Fibroblast of villous mesenchyme (primary cell): ENCODE measurements at regions not wholly inside any gene's neighbourhood (a gene's known extent, or its start where the extent isn't known, plus 50 kb on each side); places are given as distances from the start of the nearest gene placed in this dataset.

Experiments
- DNase-seq: peaks from one replicate; pipeline ENCODE4 v3.0.0-alpha.2; 2010; ENCODE audit warnings: low read depth
- H3K4me3 ChIP-seq: 2 replicates; pipeline ENCODE4 v1.5.1; 2011; ENCODE audit warnings: low read depth, mild to moderate bottlenecking, low read length
- TF ChIP-seq, protein P1 (sequence below): IDR thresholded peaks from 2 replicates; pipeline ENCODE4 v1.5.1; 2012; ENCODE audit warnings: low read depth, mild to moderate bottlenecking, low read length; ENCODE audit not compliant: insufficient read depth

DNA sequence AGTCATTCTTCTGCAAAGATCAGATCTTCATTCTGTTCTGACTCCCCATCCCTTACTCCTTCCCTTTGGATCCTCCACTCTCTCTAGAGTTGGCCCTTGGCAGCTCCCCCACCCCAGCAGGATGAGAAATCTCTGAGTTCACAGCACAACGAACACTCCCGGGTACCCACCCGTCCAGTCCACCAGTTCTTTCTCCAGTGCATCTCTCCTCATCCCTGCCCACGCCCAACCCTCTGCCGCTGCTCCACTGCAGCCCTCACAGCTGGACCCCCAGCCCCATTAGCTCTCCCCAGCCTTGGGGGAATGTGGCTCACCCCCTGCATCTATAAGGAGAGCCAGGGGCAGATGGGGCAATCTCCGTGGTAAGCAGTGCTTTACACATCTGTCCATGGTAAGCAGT lies 125.7 kb downstream of the MATN1 start:
- H3K4me3 ChIP-seq = no peak overlapping the region
- TF ChIP-seq, protein P1, sequence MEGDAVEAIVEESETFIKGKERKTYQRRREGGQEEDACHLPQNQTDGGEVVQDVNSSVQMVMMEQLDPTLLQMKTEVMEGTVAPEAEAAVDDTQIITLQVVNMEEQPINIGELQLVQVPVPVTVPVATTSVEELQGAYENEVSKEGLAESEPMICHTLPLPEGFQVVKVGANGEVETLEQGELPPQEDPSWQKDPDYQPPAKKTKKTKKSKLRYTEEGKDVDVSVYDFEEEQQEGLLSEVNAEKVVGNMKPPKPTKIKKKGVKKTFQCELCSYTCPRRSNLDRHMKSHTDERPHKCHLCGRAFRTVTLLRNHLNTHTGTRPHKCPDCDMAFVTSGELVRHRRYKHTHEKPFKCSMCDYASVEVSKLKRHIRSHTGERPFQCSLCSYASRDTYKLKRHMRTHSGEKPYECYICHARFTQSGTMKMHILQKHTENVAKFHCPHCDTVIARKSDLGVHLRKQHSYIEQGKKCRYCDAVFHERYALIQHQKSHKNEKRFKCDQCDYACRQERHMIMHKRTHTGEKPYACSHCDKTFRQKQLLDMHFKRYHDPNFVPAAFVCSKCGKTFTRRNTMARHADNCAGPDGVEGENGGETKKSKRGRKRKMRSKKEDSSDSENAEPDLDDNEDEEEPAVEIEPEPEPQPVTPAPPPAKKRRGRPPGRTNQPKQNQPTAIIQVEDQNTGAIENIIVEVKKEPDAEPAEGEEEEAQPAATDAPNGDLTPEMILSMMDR = no peak

DNA sequence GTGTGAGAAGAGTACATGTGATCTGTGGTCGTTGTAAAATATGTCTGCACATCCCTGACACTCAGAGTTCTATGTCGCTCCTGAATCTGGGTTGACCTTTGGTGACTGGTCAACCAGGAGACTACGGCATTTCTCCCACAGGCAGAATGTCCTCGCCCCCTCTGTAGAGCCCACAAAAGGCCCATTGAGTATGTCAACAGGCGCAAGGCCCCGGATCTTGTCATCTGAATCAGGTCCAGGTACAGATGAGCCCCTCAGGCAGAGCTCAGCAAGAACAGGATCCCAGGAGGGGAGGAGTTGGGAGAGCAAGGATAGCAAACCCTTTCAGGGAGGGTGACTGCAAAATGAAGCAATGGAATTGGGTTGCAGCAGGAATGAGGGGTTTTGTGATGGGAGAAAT lies 126.5 kb downstream of the MATN1 start:
- TF ChIP-seq, protein P1 = no peak
- H3K4me3 ChIP-seq = no peak overlapping the region
- DNase-seq = no peak

More for the DNA sequence above, 125.7 kb downstream of the MATN1 start:
- no peak for DNase-seq

DNA sequence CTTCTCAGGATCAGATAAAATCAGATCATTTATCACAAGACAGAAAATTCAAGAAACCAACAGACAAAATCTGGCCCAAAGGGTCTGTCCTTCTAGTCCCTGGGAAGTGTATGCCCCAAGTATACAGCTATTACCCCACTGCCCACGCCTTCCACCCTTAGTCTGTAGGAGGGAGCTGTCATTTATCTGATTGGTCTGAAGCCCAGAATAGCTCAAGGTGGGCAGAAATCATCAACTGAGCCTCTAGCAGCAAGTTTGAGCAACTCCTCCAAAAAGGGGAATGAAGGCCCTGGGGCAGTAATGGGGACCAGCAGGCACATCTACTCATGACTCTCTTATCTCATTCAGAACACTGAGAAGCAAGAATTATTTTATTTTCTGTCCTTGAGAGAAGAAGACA lies 126.9 kb downstream of the MATN1 start:
- TF ChIP-seq, protein P1 = no peak
- H3K4me3 ChIP-seq = no peak overlapping the region
- no peak for DNase-seq

DNA sequence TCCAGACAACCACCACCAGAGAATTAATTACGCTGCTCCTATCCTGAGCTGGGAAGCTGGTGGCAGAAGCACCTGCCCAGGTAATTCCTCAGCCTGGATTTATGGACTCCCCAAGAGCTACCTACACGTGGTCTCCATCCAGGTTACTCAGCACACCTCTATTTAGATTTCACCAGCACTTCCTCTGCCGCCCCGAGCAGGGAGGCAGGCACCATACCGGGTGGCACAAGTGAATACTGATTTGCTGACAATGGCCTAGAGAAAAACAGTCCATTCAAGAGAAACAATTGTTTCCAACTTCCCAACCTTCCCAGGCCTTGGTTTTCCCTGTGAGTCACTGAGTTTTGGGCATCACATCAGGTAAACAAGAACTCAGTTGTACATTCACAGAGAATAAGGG lies 134.3 kb downstream of the MATN1 start:
- no peak for DNase-seq
- TF ChIP-seq, protein P1 = no peak
- H3K4me3 ChIP-seq = no peak overlapping the region

DNA sequence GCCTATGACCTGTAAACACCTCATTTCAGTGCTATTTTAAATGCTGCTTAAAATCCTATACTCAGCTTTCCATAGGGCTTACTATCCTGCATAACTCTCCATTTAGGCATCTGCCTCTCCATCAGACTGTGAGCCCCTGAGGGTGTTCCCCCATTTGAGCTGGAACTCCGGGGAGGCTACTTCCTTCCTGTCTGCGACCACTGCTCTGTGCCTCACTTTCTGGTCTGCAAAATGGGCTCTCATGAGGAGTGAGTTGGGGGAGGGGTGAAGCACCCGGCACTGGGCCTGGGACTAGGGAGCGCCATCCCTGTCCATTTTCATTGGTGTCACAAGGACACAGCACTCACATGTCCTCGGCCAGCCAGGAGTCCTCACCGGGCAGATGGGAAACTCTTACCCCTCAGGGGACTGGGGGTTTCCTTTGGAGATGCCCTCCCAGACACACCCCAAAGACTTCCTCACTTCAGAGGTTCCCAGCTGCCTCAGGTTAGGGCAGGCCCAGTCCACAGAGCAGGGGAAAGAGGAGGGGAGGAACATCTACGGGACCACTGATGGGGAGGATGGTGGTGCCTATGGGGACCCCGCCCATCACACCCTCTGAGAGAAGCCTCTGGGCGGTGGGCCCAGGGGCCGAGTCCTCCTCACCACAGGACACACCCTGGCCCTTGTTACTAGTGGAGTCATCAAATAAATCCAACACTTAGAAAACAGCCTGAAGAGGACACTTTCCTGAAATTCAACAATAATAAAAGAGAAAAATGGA lies 134.9 kb downstream of the MATN1 start:
- no peak for DNase-seq
- no peak overlapping the region for H3K4me3 ChIP-seq
- TF ChIP-seq, protein P1 = no peak

DNA sequence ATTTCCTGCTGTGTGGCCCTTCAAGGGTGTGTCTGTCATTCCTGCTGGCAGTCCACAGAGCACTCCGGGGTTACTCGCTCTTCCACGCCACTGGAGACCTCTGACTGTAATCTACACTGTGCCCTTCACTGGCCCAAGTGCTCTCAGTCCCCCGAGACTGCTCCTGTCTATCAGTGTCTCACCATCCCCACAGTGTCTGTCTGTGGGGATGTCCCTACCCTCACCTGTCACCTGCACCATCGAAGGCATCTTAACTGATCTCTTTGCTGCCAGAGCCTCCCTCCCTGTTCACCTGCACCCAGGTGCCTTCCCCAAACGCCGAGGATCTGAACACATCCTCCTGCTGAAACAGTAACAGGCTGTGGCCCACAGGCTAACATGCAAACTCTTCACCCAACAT lies 136.7 kb downstream of the MATN1 start:
- no peak for DNase-seq
- H3K4me3 ChIP-seq = no peak overlapping the region
- TF ChIP-seq, protein P1 = no peak

DNA sequence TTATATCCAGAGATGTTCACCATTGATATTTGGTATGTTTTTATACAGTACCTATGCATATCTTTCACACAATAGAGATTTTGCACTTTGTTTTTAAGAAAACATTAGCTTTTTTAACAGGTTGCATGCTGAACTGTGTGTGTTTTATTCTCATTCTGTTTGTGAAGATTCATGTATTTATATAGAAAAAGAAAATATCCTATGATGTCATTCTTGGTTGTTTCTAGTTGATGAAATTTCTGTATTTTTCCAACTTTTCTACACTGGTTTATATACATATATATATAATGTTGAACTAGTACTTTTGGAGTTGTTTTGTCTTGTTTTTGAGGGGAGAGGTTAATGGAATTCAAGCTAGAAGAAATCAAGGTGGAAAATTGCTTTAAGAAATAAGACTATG lies 143.8 kb downstream of the MATN1 start:
- H3K4me3 ChIP-seq = no peak overlapping the region
- TF ChIP-seq, protein P1 = no peak
- no peak for DNase-seq
